Retinal pigment epithelial cell (primary cell): ENCODE measurements at regions not wholly inside any gene's neighbourhood (a gene's known extent, or its start where the extent isn't known, plus 50 kb on each side); places are given as distances from the start of the nearest gene placed in this dataset.
"Not testable (repeated sequence)": the region's sequence is repeated elsewhere in the genome, so short reads cannot be mapped to it uniquely, and the experiment has no call there.

ENCODE experiments used
- DNase-seq: peaks from one replicate; pipeline ENCODE4 v3.0.0-alpha.2; 2010; ENCODE audit warnings: low read depth
- H3K4me3 ChIP-seq: 2 replicates; pipeline ENCODE4 v1.5.1; 2011; ENCODE audit warnings: mild to moderate bottlenecking, low read length, control low read depth, moderate library complexity
- CTCF ChIP-seq: conservative IDR thresholded peaks from 2 replicates; pipeline ENCODE4 v1.5.1; 2011; ENCODE audit warnings: low read depth, low read length, control low read depth, inconsistent platforms

- DNase-seq = no peak
- no peak for TF ChIP-seq CTCF
- H3K4me3 ChIP-seq = no peak overlapping the region
Observed at GRCh38 chr16:29156511-29156910, 171.7 kb downstream of the LAT start.

- not testable (repeated sequence) for H3K4me3 ChIP-seq, DNase-seq
Observed at GRCh38 chr16:29155866-29156200, 171.0 kb downstream of the LAT start.

GRCh38 chr16:29155131-29155865 lies 170.4 kb downstream of the LAT start:
- not testable (repeated sequence) for H3K4me3 ChIP-seq, DNase-seq

- no peak for DNase-seq
Observed at GRCh38 chr16:29154676-29155121, 169.8 kb downstream of the LAT start.

GRCh38 chr16:29154088-29154487 lies 169.2 kb downstream of the LAT start:
- no peak for DNase-seq
- TF ChIP-seq CTCF = no peak
- H3K4me3 ChIP-seq = no peak overlapping the region

More at GRCh38 chr16:29154676-29155121, 169.8 kb downstream of the LAT start:
- H3K4me3 ChIP-seq = no peak overlapping the region
- no peak for TF ChIP-seq CTCF

- not testable (repeated sequence) for H3K4me3 ChIP-seq, DNase-seq
Observed at GRCh38 chr16:29153307-29153706, 168.5 kb downstream of the LAT start.

- not testable (repeated sequence) for DNase-seq, H3K4me3 ChIP-seq
Observed at GRCh38 chr16:29152544-29153031, 167.7 kb downstream of the LAT start.

GRCh38 chr16:29151317-29151716 lies 166.5 kb downstream of the LAT start:
- H3K4me3 ChIP-seq = no peak overlapping the region
- TF ChIP-seq CTCF = no peak

GRCh38 chr16:29149912-29150311 lies 165.1 kb downstream of the LAT start:
- not testable (repeated sequence) for DNase-seq, H3K4me3 ChIP-seq

More at GRCh38 chr16:29151317-29151716, 166.5 kb downstream of the LAT start:
- no peak for DNase-seq

GRCh38 chr16:29148867-29149272 lies 164.0 kb downstream of the LAT start:
- H3K4me3 ChIP-seq = no peak overlapping the region
- DNase-seq = no peak
- no peak for TF ChIP-seq CTCF
